ENCODE measurements at regions not wholly inside any gene's neighbourhood (a gene's known extent, or its start where the extent isn't known, plus 50 kb on each side); places are given as distances from the start of the nearest gene placed in this dataset.

DNA sequence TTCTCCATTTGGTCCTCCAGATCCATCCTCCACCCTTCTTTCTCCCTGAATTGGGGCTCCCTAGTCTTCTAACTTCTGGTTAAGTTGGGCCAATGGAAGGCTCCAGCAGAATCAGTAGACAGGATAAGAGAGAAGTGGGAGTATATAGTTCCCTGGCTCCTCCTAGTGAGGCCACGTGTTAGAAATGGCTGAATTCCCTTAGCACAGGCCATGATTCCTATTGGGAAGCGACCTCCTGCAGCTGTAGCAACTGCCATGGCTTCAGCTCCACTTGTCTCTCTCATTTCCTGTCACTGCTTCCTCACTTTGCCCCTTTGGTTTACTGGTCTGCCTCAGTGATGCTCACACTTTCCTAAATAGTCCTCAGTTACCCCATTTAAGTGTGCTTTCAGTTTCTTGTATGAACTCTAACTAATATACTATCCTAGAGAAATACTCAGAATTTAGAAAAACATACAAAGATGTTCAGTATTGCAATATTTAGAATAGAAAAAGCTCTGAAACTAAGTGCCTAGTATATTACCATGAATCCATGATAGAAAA lies 104.8 kb upstream of the SMARCA2 start:
- no peaks in the 10 kb centered on the region for H3K79me2 ChIP-seq (ENCODE audit: control insufficient read depth, insufficient read depth, low read length)
- no peak overlapping the region for H3K27ac ChIP-seq (ENCODE audit: insufficient read depth, low read depth, low read length)
- H3K36me3 ChIP-seq (ENCODE audit: control insufficient read depth in 2 of 2, extremely low read depth in 1 of 2, insufficient read depth in 2 of 2, low read length in 2 of 2), result no peaks in the 10 kb centered on the region
- no TSS peak for BruUV-seq (replicated peaks)
- no peak overlapping the region for H3K4me3 ChIP-seq (replicated peaks in 1 of 3; ENCODE audit: insufficient read depth in 1 of 3, low read depth in 1 of 3, low read length in 3 of 3)
- DNase-seq (ENCODE audit: low read depth, low spot score) (no peak), FAIRE-seq (no peak)
- no peaks in the 10 kb centered on the region for H3K4me1 ChIP-seq (ENCODE audit: control insufficient read depth, extremely low read depth, insufficient read depth, low read length)
- no peak overlapping the region for H2AFZ ChIP-seq (ENCODE audit: low read depth, low read length)
- H3K27me3 ChIP-seq (ENCODE audit: control insufficient read depth in 2 of 2, insufficient read depth in 2 of 2, low read length in 2 of 2), result no peaks in the 10 kb centered on the region
- no peaks in the 10 kb centered on the region for H4K20me1 ChIP-seq (replicated peaks; ENCODE audit: control insufficient read depth, extremely low read depth, insufficient read depth, low read length)
- no peaks in the 10 kb centered on the region for H3K9me3 ChIP-seq (replicated peaks; ENCODE audit: control insufficient read depth, insufficient read depth, low read length)
- no peaks in the 10 kb centered on the region for H3K9me1 ChIP-seq (replicated peaks; ENCODE audit: control insufficient read depth, extremely low read depth, insufficient read depth, low read length)
- H3K4me2 ChIP-seq (ENCODE audit: insufficient read depth, low read length), result no peak overlapping the region
- ChIA-PET POLR2A (no interaction called here), CTCF (interaction anchor here (0.6 kb wide), 1 partner anchor 401 kb away, joined by 3 read pairs; no protein-coding TSS in a partner anchor)
- intact Hi-C loops (cut with micrococcal nuclease), result no loop called here
- H3K9ac ChIP-seq (replicated peaks; ENCODE audit: extremely low read depth, insufficient read depth, low read length), result no peak overlapping the region
- no peak for TF ChIP-seq FOS (IDR thresholded peaks at IDR 0.05; ENCODE audit: borderline replicate concordance, insufficient read depth, low read length)
- no peak for TF ChIP-seq CTCF (IDR thresholded peaks at IDR 0.05; ENCODE audit: extremely low read depth in 1 of 2, insufficient read depth in 1 of 2, low read depth in 1 of 2, low read length in 2 of 2)
- dilution Hi-C loops (cut with MboI; ENCODE audit: extremely low pct_ligation_motif_present, low sequenced_read_pairs), result no loop called here

- dilution Hi-C loops (cut with MboI; ENCODE audit: extremely low pct_ligation_motif_present, low sequenced_read_pairs), result no loop called here
These were observed 101.4 kb upstream of the SMARCA2 start for GRCh38 chr9:1913631-1914330.

More at GRCh38 chr9:1913631-1914330, 101.4 kb upstream of the SMARCA2 start:
- H4K20me1 ChIP-seq (replicated peaks; ENCODE audit: control insufficient read depth, extremely low read depth, insufficient read depth, low read length), result no peaks in the 10 kb centered on the region
- no peak overlapping the region for H3K27ac ChIP-seq (ENCODE audit: insufficient read depth, low read depth, low read length)
- no peaks in the 10 kb centered on the region for H3K36me3 ChIP-seq (ENCODE audit: control insufficient read depth in 2 of 2, extremely low read depth in 1 of 2, insufficient read depth in 2 of 2, low read length in 2 of 2)
- no peaks in the 10 kb centered on the region for H3K9me3 ChIP-seq (replicated peaks; ENCODE audit: control insufficient read depth, insufficient read depth, low read length)
- BruUV-seq (replicated peaks), result no TSS peak
- H3K27me3 ChIP-seq (ENCODE audit: control insufficient read depth in 2 of 2, insufficient read depth in 2 of 2, low read length in 2 of 2), result no peaks in the 10 kb centered on the region
- intact Hi-C loops (cut with micrococcal nuclease), result no loop called here
- H3K9me1 ChIP-seq (replicated peaks; ENCODE audit: control insufficient read depth, extremely low read depth, insufficient read depth, low read length), result no peaks in the 10 kb centered on the region
- no peak overlapping the region for H3K4me3 ChIP-seq (replicated peaks in 1 of 3; ENCODE audit: insufficient read depth in 1 of 3, low read depth in 1 of 3, low read length in 3 of 3)
- no peaks in the 10 kb centered on the region for H3K4me1 ChIP-seq (ENCODE audit: control insufficient read depth, extremely low read depth, insufficient read depth, low read length)
- H2AFZ ChIP-seq (ENCODE audit: low read depth, low read length), result no peak overlapping the region
- TF ChIP-seq GATA2 (IDR thresholded peaks at IDR 0.05; ENCODE audit: insufficient read depth, insufficient read length, low read depth, low read length), result no peak
- TF ChIP-seq MYC (IDR thresholded peaks at IDR 0.05; ENCODE audit: low read depth, low read length), result no peak
- ChIA-PET CTCF (no interaction called here), POLR2A (no interaction called here)
- no peak overlapping the region for H3K9ac ChIP-seq (replicated peaks; ENCODE audit: extremely low read depth, insufficient read depth, low read length)
- DNase-seq (ENCODE audit: low read depth, low spot score), result no peak
- no peak for FAIRE-seq
- no peak overlapping the region for H3K4me2 ChIP-seq (ENCODE audit: insufficient read depth, low read length)
- H3K79me2 ChIP-seq (ENCODE audit: control insufficient read depth, insufficient read depth, low read length), result no peaks in the 10 kb centered on the region

All from endothelial cell of umbilical vein (primary cell).